Posterior cingulate gyrus (tissue), 11 donors: ENCODE measurements at regions not wholly inside any gene's neighbourhood (a gene's known extent, or its start where the extent isn't known, plus 50 kb on each side); places are given as distances from the start of the nearest gene placed in this dataset.

ENCODE experiments used
- DNase-seq, 10 donors: peaks; one replicate each; pipeline versions ENCODE4 v3.0.0 to v3.0.0-alpha.2; 2020 to 2021; ENCODE audit warnings: mixed read lengths in 3 of 10
- intact Hi-C: fragments of 100-400 bp; cut with DNase I; formaldehyde crosslinking; loops from one replicate; pipeline ENCODE4 v1.15.1; 2023

GRCh38 chr4:165666836-165667235 lies 206.2 kb upstream of the TLL1 start:
- intact Hi-C loops, result no loop called here
- no peak for DNase-seq

- DNase-seq, result no peak
- intact Hi-C loops, result no loop called here
Observed at GRCh38 chr4:165667969-165668368, 205.1 kb upstream of the TLL1 start.

- DNase-seq, result no peak
- intact Hi-C loops, result no loop called here
Observed at GRCh38 chr4:165668694-165669093, 204.3 kb upstream of the TLL1 start.

GRCh38 chr4:165677081-165677480 lies 196.0 kb upstream of the TLL1 start:
- DNase-seq, result no peak
- intact Hi-C loops, result no loop called here

GRCh38 chr4:165678236-165678935 lies 194.7 kb upstream of the TLL1 start:
- no peak for DNase-seq
- intact Hi-C loops, result no loop called here

- intact Hi-C loops, result no loop called here
- DNase-seq, result no peak
Observed at GRCh38 chr4:165678936-165679325, 194.1 kb upstream of the TLL1 start.

- intact Hi-C loops, result no loop called here
- DNase-seq, result no peak
Observed at GRCh38 chr4:165680821-165681220, 192.2 kb upstream of the TLL1 start.

GRCh38 chr4:165682611-165683010 lies 190.4 kb upstream of the TLL1 start:
- intact Hi-C loops, result no loop called here
- no peak for DNase-seq

GRCh38 chr4:165684177-165684805 lies 188.7 kb upstream of the TLL1 start:
- intact Hi-C loops, result no loop called here
- no peak for DNase-seq

- intact Hi-C loops, result no loop called here
- no peak for DNase-seq
Observed at GRCh38 chr4:165686756-165687155, 186.3 kb upstream of the TLL1 start.

- no peak for DNase-seq
- intact Hi-C loops, result no loop called here
Observed at GRCh38 chr4:165689159-165689558, 183.9 kb upstream of the TLL1 start.

- no peak for DNase-seq
- intact Hi-C loops, result no loop called here
Observed at GRCh38 chr4:165692082-165692481, 181.0 kb upstream of the TLL1 start.

GRCh38 chr4:165698272-165698671 lies 174.8 kb upstream of the TLL1 start:
- intact Hi-C loops, result no loop called here
- DNase-seq, result no peak

GRCh38 chr4:165699055-165699454 lies 174.0 kb upstream of the TLL1 start:
- intact Hi-C loops, result no loop called here
- no peak for DNase-seq

- intact Hi-C loops, result no loop called here
Observed at GRCh38 chr4:165700855-165701254, 172.2 kb upstream of the TLL1 start.

GRCh38 chr4:165707128-165707527 lies 165.9 kb upstream of the TLL1 start:
- intact Hi-C loops, result no loop called here
- DNase-seq, result no peak

More at GRCh38 chr4:165700855-165701254, 172.2 kb upstream of the TLL1 start:
- no peak for DNase-seq

GRCh38 chr4:165709516-165709915 lies 163.5 kb upstream of the TLL1 start:
- no peak for DNase-seq
- intact Hi-C loops, result no loop called here

GRCh38 chr4:165709973-165710526 lies 163.0 kb upstream of the TLL1 start:
- intact Hi-C loops, result no loop called here
- no peak for DNase-seq

- intact Hi-C loops, result no loop called here
- no peak for DNase-seq
Observed at GRCh38 chr4:165711436-165711835, 161.6 kb upstream of the TLL1 start.

GRCh38 chr4:165711912-165712311 lies 161.1 kb upstream of the TLL1 start:
- no peak for DNase-seq
- intact Hi-C loops, result no loop called here

GRCh38 chr4:165714650-165715049 lies 158.4 kb upstream of the TLL1 start:
- intact Hi-C loops, result no loop called here
- DNase-seq, result peak in 2 of 10 donors; percentile 59 to 65

- no peak for DNase-seq
- intact Hi-C loops, result no loop called here
Observed at GRCh38 chr4:165715211-165715610, 157.8 kb upstream of the TLL1 start.
